ENCODE measurements at regions not wholly inside any gene's neighbourhood (a gene's known extent, or its start where the extent isn't known, plus 50 kb on each side); places are given as distances from the start of the nearest gene placed in this dataset.

- no peak for DNase-seq
- Histone ChIP-seq H3K4me3 (no peak overlapping the region), H3K27me3 (no peaks in the 10 kb centered on the region), H3K4me1 (no peaks in the 10 kb centered on the region), H3K9me3 (no peaks in the 10 kb centered on the region), H3K27ac (no peak overlapping the region), H3K36me3 (no peaks in the 10 kb centered on the region)
- no peak for ATAC-seq
- intact Hi-C loops (cut with DNase I), result no loop called here
- TF ChIP-seq CTCF (IDR thresholded peaks at IDR 0.05), result no peak
These were observed 85.2 kb upstream of the PRL start for GRCh38 chr6:22381845-22382544.

- H3K36me3 ChIP-seq, result no peaks in the 10 kb centered on the region
- no peak overlapping the region for H3K4me3 ChIP-seq
- H3K4me1 ChIP-seq, result no peaks in the 10 kb centered on the region
- no peak overlapping the region for H3K27ac ChIP-seq
- DNase-seq (no peak), ATAC-seq (no peak)
- H3K9me3 ChIP-seq, result no peaks in the 10 kb centered on the region
- TF ChIP-seq CTCF (IDR thresholded peaks at IDR 0.05), result no peak
- intact Hi-C loops (cut with DNase I), result no loop called here
- H3K27me3 ChIP-seq, result no peaks in the 10 kb centered on the region
These were observed 86.2 kb upstream of the PRL start for GRCh38 chr6:22383016-22383415.

GRCh38 chr6:22392711-22393110, 95.9 kb upstream of the PRL start:
- DNase-seq (no peak), ATAC-seq (no peak)
- no peaks in the 10 kb centered on the region for H3K4me1 ChIP-seq
- intact Hi-C loops (cut with DNase I), result no loop called here
- H3K27me3 ChIP-seq, result no peaks in the 10 kb centered on the region
- H3K36me3 ChIP-seq, result no peaks in the 10 kb centered on the region
- no peak overlapping the region for H3K27ac ChIP-seq
- H3K4me3 ChIP-seq, result no peak overlapping the region
- no peak for TF ChIP-seq CTCF (IDR thresholded peaks at IDR 0.05)
- H3K9me3 ChIP-seq, result no peaks in the 10 kb centered on the region

GRCh38 chr6:22394691-22395090, 97.9 kb upstream of the PRL start:
- ATAC-seq (no peak), DNase-seq (no peak)
- Histone ChIP-seq H3K4me1 (no peaks in the 10 kb centered on the region), H3K9me3 (no peaks in the 10 kb centered on the region), H3K27me3 (no peaks in the 10 kb centered on the region), H3K4me3 (no peak overlapping the region), H3K36me3 (no peaks in the 10 kb centered on the region), H3K27ac (no peak overlapping the region)
- TF ChIP-seq CTCF (IDR thresholded peaks at IDR 0.05), result no peak
- intact Hi-C loops (cut with DNase I), result no loop called here

- intact Hi-C loops (cut with DNase I), result no loop called here
- H3K36me3 ChIP-seq, result no peaks in the 10 kb centered on the region
- ATAC-seq, result no peak
- no peaks in the 10 kb centered on the region for H3K9me3 ChIP-seq
- H3K4me1 ChIP-seq, result no peaks in the 10 kb centered on the region
- H3K4me3 ChIP-seq, result no peak overlapping the region
- no peak for DNase-seq
- no peak for TF ChIP-seq CTCF (IDR thresholded peaks at IDR 0.05)
- no peak overlapping the region for H3K27ac ChIP-seq
- no peaks in the 10 kb centered on the region for H3K27me3 ChIP-seq
These were observed 102.9 kb upstream of the PRL start for GRCh38 chr6:22399693-22400092.

GRCh38 chr6:22401206-22401605, 104.4 kb upstream of the PRL start:
- ATAC-seq, result no peak
- Histone ChIP-seq H3K4me3 (no peak overlapping the region), H3K36me3 (no peaks in the 10 kb centered on the region), H3K27me3 (no peaks in the 10 kb centered on the region), H3K4me1 (no peaks in the 10 kb centered on the region), H3K9me3 (no peaks in the 10 kb centered on the region), H3K27ac (no peak overlapping the region)
- intact Hi-C loops (cut with DNase I), result no loop called here
- DNase-seq, result no peak
- TF ChIP-seq CTCF (IDR thresholded peaks at IDR 0.05), result no peak
